Spinal cord (tissue), 9 donors: ENCODE measurements at regions not wholly inside any gene's neighbourhood (a gene's known extent, or its start where the extent isn't known, plus 50 kb on each side); places are given as distances from the start of the nearest gene placed in this dataset.

Experiments used
- DNase-seq, 6 donors: peaks; one replicate each; pipeline versions ENCODE4 v3.0.0 to v3.0.0-alpha.2; 2013 to 2015; ENCODE audit warnings: low spot score in 6 of 6, low read depth in 4 of 6
- H3K27ac ChIP-seq: one replicate; pipeline ENCODE4 v1.5.1; 2013; ENCODE audit warnings: low read depth, low read length, control low read depth
- H3K27me3 ChIP-seq: one replicate; pipeline ENCODE4 v1.6.1; 2013; ENCODE audit warnings: low read length; ENCODE audit not compliant: control insufficient read depth, insufficient read depth
- H3K36me3 ChIP-seq: one replicate; pipeline ENCODE4 v1.6.1; 2013; ENCODE audit warnings: low read length; ENCODE audit not compliant: control insufficient read depth, insufficient read depth
- H3K4me1 ChIP-seq: one replicate; pipeline ENCODE4 v1.6.1; 2013; ENCODE audit warnings: low read length; ENCODE audit not compliant: control insufficient read depth, insufficient read depth
- H3K4me3 ChIP-seq: one replicate; pipeline ENCODE4 v1.5.1; 2013; ENCODE audit warnings: low read depth, low read length, control low read depth
- H3K9me3 ChIP-seq: one replicate; pipeline ENCODE4 v1.6.1; 2013; ENCODE audit warnings: low read length; ENCODE audit not compliant: control insufficient read depth, insufficient read depth
- WGBS: methylation state at CpG from one replicate; pipeline ENCODE4 v1.1.5; 2013; ENCODE audit warnings: missing lambda C conversion rate; ENCODE audit not compliant: insufficient coverage; 5-methylcytosine and 5-hydroxymethylcytosine counted together
- donor health status: healthy.

DNA sequence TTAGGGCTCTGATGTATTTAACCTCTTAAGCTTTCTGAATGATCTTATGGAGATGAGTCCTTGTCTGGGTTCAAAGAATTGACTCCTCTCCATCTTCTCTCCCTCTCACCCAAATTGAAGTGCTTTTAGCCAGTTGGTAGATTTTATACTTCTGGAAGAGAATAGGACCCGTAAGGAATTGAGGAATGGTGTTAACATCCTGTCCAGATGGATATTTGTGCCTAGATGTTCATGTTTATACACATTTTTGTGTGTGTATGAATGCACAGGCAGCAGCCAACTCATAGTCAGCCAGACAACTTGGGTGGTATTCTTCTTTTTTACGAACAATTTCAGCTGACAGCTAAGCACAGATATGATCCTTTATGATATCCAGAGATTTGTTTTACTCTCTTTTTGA lies 449.6 kb upstream of the RGS6 start:
- no CpG with 5 or more reads among the region's 2 CpGs for WGBS

GRCh38 chr14:71483154-71483553 lies 449.1 kb upstream of the RGS6 start:
- no peak for DNase-seq
- Histone ChIP-seq H3K27ac (no peak overlapping the region), H3K4me3 (no peak overlapping the region), H3K9me3 (no peaks in the 10 kb centered on the region), H3K27me3 (no peaks in the 10 kb centered on the region), H3K4me1 (no peaks in the 10 kb centered on the region), H3K36me3 (no peaks in the 10 kb centered on the region)
- WGBS = no CpG with 5 or more reads among the region's 3 CpGs

More for the DNA sequence above, 449.6 kb upstream of the RGS6 start:
- Histone ChIP-seq H3K4me1 (no peaks in the 10 kb centered on the region), H3K9me3 (no peaks in the 10 kb centered on the region), H3K36me3 (no peaks in the 10 kb centered on the region), H3K4me3 (no peak overlapping the region), H3K27me3 (no peaks in the 10 kb centered on the region), H3K27ac (no peak overlapping the region)
- DNase-seq = no peak

DNA sequence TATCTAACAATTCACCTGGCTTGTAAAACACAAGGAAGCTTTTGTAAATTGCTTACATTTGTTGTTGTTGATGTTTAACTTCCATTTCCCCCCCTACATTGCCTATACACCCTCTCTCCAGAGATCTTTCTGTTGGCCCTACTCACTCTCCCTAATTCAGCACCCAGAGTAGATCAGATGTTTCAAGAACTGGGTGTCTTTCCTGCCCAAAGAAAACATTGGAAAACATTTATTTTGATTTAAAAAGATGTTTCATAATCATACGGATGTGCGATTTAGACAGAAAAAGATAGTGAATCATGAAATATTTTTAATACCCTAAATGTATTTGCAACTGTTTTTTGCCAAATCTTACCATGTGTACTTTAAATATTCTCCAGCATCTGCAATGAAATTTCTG lies 446.4 kb upstream of the RGS6 start:
- no peak for DNase-seq
- no CpG with 5 or more reads among the region's 2 CpGs for WGBS
- Histone ChIP-seq H3K4me3 (no peak overlapping the region), H3K9me3 (no peaks in the 10 kb centered on the region), H3K4me1 (no peaks in the 10 kb centered on the region), H3K27ac (no peak overlapping the region), H3K27me3 (no peaks in the 10 kb centered on the region), H3K36me3 (no peaks in the 10 kb centered on the region)

DNA sequence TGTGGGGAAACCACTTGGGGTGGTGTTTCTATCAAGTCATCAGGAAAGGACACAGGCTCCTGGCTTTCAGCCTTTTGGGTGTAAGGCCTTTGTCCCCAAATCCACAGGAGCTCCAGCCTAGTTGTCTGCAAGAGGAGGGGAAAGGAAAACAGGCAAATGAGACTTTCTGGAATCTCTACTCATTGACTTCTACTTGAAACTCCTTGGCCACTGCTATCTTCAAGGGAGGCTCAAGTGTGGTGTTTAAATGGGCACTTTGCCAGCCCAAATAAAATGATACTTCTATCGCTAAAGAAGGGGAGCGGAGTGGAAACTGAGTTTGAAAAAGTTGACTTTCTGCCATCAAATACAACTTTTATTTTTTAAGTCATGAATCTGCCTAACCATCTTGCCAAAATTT lies 445.9 kb upstream of the RGS6 start:
- no CpG with 5 or more reads among the region's 2 CpGs for WGBS

GRCh38 chr14:71487449-71487848 lies 444.8 kb upstream of the RGS6 start:
- H3K27me3 ChIP-seq = no peaks in the 10 kb centered on the region
- H3K27ac ChIP-seq = no peak overlapping the region
- no peaks in the 10 kb centered on the region for H3K36me3 ChIP-seq
- no peak for DNase-seq
- H3K4me3 ChIP-seq = no peak overlapping the region
- peaks cover 4% of the 10 kb centered on the region for H3K4me1 ChIP-seq
- H3K9me3 ChIP-seq = no peaks in the 10 kb centered on the region

More for the DNA sequence above, 445.9 kb upstream of the RGS6 start:
- Histone ChIP-seq H3K4me1 (no peaks in the 10 kb centered on the region), H3K27ac (no peak overlapping the region), H3K36me3 (no peaks in the 10 kb centered on the region), H3K27me3 (no peaks in the 10 kb centered on the region), H3K9me3 (no peaks in the 10 kb centered on the region), H3K4me3 (no peak overlapping the region)
- peak in 1 of 6 donors; percentile 75 for DNase-seq

GRCh38 chr14:71487941-71488340 lies 444.3 kb upstream of the RGS6 start:
- Histone ChIP-seq H3K27ac (peak overlapping the region; percentile 67), H3K9me3 (no peaks in the 10 kb centered on the region), H3K27me3 (no peaks in the 10 kb centered on the region), H3K36me3 (no peaks in the 10 kb centered on the region), H3K4me3 (no peak overlapping the region), H3K4me1 (peaks cover 6% of the 10 kb centered on the region)
- DNase-seq = no peak
- WGBS = 80% methylated on average over 1 of the region's 2 CpGs

- H3K4me3 ChIP-seq = no peak overlapping the region
- peaks cover 8% of the 10 kb centered on the region for H3K4me1 ChIP-seq
- no peaks in the 10 kb centered on the region for H3K36me3 ChIP-seq
- no peaks in the 10 kb centered on the region for H3K9me3 ChIP-seq
- peak overlapping the region; percentile 67 for H3K27ac ChIP-seq
- DNase-seq = peak in 3 of 6 donors; percentile 36 to 76 (median 41)
- WGBS = no CpG with 5 or more reads among the region's 4 CpGs
- no peaks in the 10 kb centered on the region for H3K27me3 ChIP-seq
Measured at GRCh38 chr14:71488703-71489191, 443.5 kb upstream of the RGS6 start.

DNA sequence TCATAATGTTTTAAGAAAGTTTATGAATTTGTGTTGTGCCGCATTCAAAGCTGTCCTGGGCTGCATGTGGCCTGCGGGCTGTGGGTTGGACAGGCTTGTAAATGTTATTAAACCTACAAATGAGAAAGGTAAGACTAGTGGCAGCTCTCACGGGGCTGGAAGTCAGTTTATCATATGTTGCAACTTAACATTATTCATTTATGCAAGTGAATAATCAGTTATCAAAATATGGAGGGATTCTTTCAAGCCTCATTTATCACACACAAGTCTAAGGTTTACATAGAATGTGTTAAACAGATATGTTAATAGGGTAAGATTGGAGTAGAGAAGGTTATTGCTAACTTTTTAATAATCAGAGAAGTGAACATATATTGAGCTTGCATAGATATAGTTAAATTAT lies 442.5 kb upstream of the RGS6 start:
- Histone ChIP-seq H3K36me3 (no peaks in the 10 kb centered on the region), H3K4me1 (peaks cover 8% of the 10 kb centered on the region), H3K27me3 (no peaks in the 10 kb centered on the region), H3K4me3 (no peak overlapping the region), H3K27ac (no peak overlapping the region), H3K9me3 (no peaks in the 10 kb centered on the region)
- WGBS = 100% methylated on average over 1 of the region's 3 CpGs
- no peak for DNase-seq

DNA sequence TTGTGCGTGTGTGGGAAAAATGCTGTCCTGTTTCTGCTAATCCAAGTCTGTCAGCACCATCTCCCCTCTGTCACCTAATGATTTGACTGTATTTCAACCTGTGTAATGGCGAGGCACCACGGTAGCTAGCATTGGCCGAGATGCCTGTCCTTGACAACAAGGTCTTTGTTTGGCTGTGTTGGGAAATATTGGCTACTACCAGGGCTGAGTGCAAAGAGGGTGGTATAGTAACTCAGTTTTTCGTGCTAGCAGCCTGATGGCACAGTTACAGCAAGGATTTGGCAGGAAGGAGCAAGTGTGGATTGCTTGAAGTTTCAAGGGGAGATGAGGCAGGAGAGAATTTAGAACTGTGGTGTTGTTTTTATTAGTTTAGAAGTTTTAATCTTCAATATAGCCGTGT lies 440.3 kb upstream of the RGS6 start:
- Histone ChIP-seq H3K27ac (no peak overlapping the region), H3K36me3 (no peaks in the 10 kb centered on the region), H3K4me3 (no peak overlapping the region), H3K27me3 (no peaks in the 10 kb centered on the region), H3K9me3 (peaks cover 2% of the 10 kb centered on the region), H3K4me1 (peaks cover 8% of the 10 kb centered on the region)
- peak in 1 of 6 donors; percentile 87 for DNase-seq
- WGBS = 51% methylated on average over 5 of the region's 6 CpGs

- no peak overlapping the region for H3K27ac ChIP-seq
- H3K27me3 ChIP-seq = no peaks in the 10 kb centered on the region
- no peak for DNase-seq
- H3K36me3 ChIP-seq = no peaks in the 10 kb centered on the region
- peaks cover 8% of the 10 kb centered on the region for H3K4me1 ChIP-seq
- no CpG with 5 or more reads among the region's 5 CpGs for WGBS
- peaks cover 2% of the 10 kb centered on the region for H3K9me3 ChIP-seq
- no peak overlapping the region for H3K4me3 ChIP-seq
Measured at GRCh38 chr14:71492346-71492745, 439.9 kb upstream of the RGS6 start.
